ENCODE measurements at regions not wholly inside any gene's neighbourhood (a gene's known extent, or its start where the extent isn't known, plus 50 kb on each side); places are given as distances from the start of the nearest gene placed in this dataset.

GRCh38 chr6:1473598-1473997, 84.2 kb downstream of the FOXF2 start:
- H3K36me3 ChIP-seq (ENCODE audit: control insufficient read depth, insufficient read depth, low read length), result no peaks in the 10 kb centered on the region
- no peak for ATAC-seq
- no peaks in the 10 kb centered on the region for H3K9me3 ChIP-seq (ENCODE audit: control insufficient read depth, insufficient read depth, low read depth, low read length)
- H3K4me3 ChIP-seq (ENCODE audit: low read depth in 2 of 2, low read length in 2 of 2), result no peak overlapping the region
- no peak overlapping the region for H3K27ac ChIP-seq (ENCODE audit: low read length)
- ChIA-PET CTCF (no interaction called here), POLR2A (no interaction called here)
- BruUV-seq (replicated peaks), result no TSS peak
- no peaks in the 10 kb centered on the region for H3K4me1 ChIP-seq (ENCODE audit: control insufficient read depth, insufficient read depth, low read length)
- intact Hi-C loops (cut with micrococcal nuclease; ENCODE audit: unreplicated experiment), result no loop called here
- in situ Hi-C loops (cut with HindIII; ENCODE audit: low pct_unique_long_range_greater_than_20kb, low sequenced_read_pairs), result no loop called here
- TF ChIP-seq SIN3A (IDR thresholded peaks at IDR 0.05; ENCODE audit: borderline replicate concordance, insufficient read depth, low read depth, low read length), result no peak
- TF ChIP-seq TCF7L2 (IDR thresholded peaks at IDR 0.05; ENCODE audit: low read depth, low read length), result no peak
- no peak for TF ChIP-seq REST (IDR thresholded peaks at IDR 0.05; ENCODE audit: insufficient read depth in 1 of 2, low read depth in 2 of 2, low read length in 1 of 2)
- TF ChIP-seq POLR2AphosphoS5 (IDR thresholded peaks at IDR 0.05; ENCODE audit: low read depth, low read length), result no peak
- TF ChIP-seq CTCF (IDR thresholded peaks at IDR 0.05), result no peak
- DNase-seq (ENCODE audit: low read depth, low spot score), result no peak
- no peaks in the 10 kb centered on the region for H3K27me3 ChIP-seq (ENCODE audit: control insufficient read depth, insufficient read depth, low read length)

- BruUV-seq (replicated peaks), result no TSS peak
- ATAC-seq (no peak), DNase-seq (ENCODE audit: low read depth, low spot score) (no peak)
- POLR2A ChIA-PET, result no interaction called here
- no peaks in the 10 kb centered on the region for H3K36me3 ChIP-seq (ENCODE audit: control insufficient read depth, insufficient read depth, low read length)
- in situ Hi-C loops (cut with HindIII; ENCODE audit: low pct_unique_long_range_greater_than_20kb, low sequenced_read_pairs), result no loop called here
- CTCF ChIA-PET, result no interaction called here
- intact Hi-C loops (cut with micrococcal nuclease; ENCODE audit: unreplicated experiment), result no loop called here
- no peaks in the 10 kb centered on the region for H3K4me1 ChIP-seq (ENCODE audit: control insufficient read depth, insufficient read depth, low read length)
- no peaks in the 10 kb centered on the region for H3K9me3 ChIP-seq (ENCODE audit: control insufficient read depth, insufficient read depth, low read depth, low read length)
- H3K27me3 ChIP-seq (ENCODE audit: control insufficient read depth, insufficient read depth, low read length), result no peaks in the 10 kb centered on the region
- H3K4me3 ChIP-seq (ENCODE audit: low read depth in 2 of 2, low read length in 2 of 2), result no peak overlapping the region
- no peak overlapping the region for H3K27ac ChIP-seq (ENCODE audit: low read length)
- TF ChIP-seq REST (IDR thresholded peaks at IDR 0.05; ENCODE audit: insufficient read depth in 1 of 2, low read depth in 2 of 2, low read length in 1 of 2), result no peak
- TF ChIP-seq CTCF (IDR thresholded peaks at IDR 0.05), result no peak
These were observed 84.8 kb downstream of the FOXF2 start for GRCh38 chr6:1474205-1474604.
